Gastrocnemius medialis (tissue), 4 donors: ENCODE measurements at regions not wholly inside any gene's neighbourhood (a gene's known extent, or its start where the extent isn't known, plus 50 kb on each side); places are given as distances from the start of the nearest gene placed in this dataset.

Source experiments
- ATAC-seq, 2 donors: fragments of 150-250 bp; one replicate each; pipeline ENCODE4 v1.9.1; 2016
- DNase-seq, 2 donors: peaks; one replicate each; pipeline ENCODE4 v3.0.0-alpha.2; 2019
- H3K27ac ChIP-seq, 4 donors: fragments of 200-600 bp; sonication (generic); 1 replicate in 1 of 4; 2 replicates in 3 of 4; pipeline ENCODE4 v1.5.1; 2016 to 2018; ENCODE audit warnings: mild to moderate bottlenecking in 2 of 4, moderate library complexity in 1 of 4
- H3K27me3 ChIP-seq, 3 donors: fragments of 200-600 bp; sonication (generic) in 2 of 3; 1 replicate in 1 of 3; 2 replicates in 2 of 3; pipeline versions ENCODE4 v1.5.1 to v1.6.0; 2016 to 2019; ENCODE audit warnings: mild to moderate bottlenecking in 1 of 3, moderate library complexity in 1 of 3
- H3K36me3 ChIP-seq, 2 donors: fragments of 200-600 bp; sonication (generic) in 1 of 2; one replicate each; pipeline ENCODE4 v1.5.1; 2017 to 2018
- H3K4me1 ChIP-seq, 2 donors: fragments of 200-600 bp; sonication (generic) in 1 of 2; one replicate each; pipeline ENCODE4 v1.5.1; 2016 to 2017; ENCODE audit warnings: mild to moderate bottlenecking in 2 of 2
- H3K4me3 ChIP-seq, 4 donors: fragments of 200-600 bp; sonication (generic) in 3 of 4; 1 replicate in 1 of 4; 2 replicates in 3 of 4; pipeline ENCODE4 v1.5.1; 2016 to 2019; ENCODE audit warnings: mild to moderate bottlenecking in 2 of 4
- H3K9me3 ChIP-seq, 3 donors: fragments of 200-600 bp; sonication (generic) in 2 of 3; 1 replicate in 1 of 3; 2 replicates in 2 of 3; pipeline ENCODE4 v1.5.1; 2016 to 2019
- POLR2A ChIP-seq, 2 donors: fragments of 450-650 bp; IDR thresholded peaks; one replicate each; pipeline ENCODE4 v1.6.1; 2017; ENCODE audit warnings: antibody characterized with exemption in 2 of 2, mild to moderate bottlenecking in 2 of 2, moderate library complexity in 2 of 2
- in situ Hi-C, 4 donors: fragments of 200-750 bp; cut with MboI; loops; one replicate each; pipeline versions ENCODE4 v1.15.0 to v1.8.0; 2017; ENCODE audit warnings: low sequenced_read_pairs in 4 of 4
- intact Hi-C: fragments of 100-400 bp; cut with DNase I; formaldehyde crosslinking; loops from one replicate; pipeline ENCODE4 v1.15.1; 2023; ENCODE audit warnings: low total_unique reads
- TF ChIP-seq, protein P1 (sequence below), 5 experiments: fragments of 450-650 bp in 3 of 5; fragments of 200-600 bp in 2 of 5; sonication (generic) in 2 of 5; IDR thresholded peaks in 4 of 5; conservative IDR thresholded peaks in 1 of 5; 1 replicate in 4 of 5; 2 replicates in 1 of 5; pipeline ENCODE4 v1.5.1; 2016 to 2019; ENCODE audit warnings: antibody characterized with exemption in 5 of 5, mild to moderate bottlenecking in 3 of 5, moderate library complexity in 3 of 5

DNA sequence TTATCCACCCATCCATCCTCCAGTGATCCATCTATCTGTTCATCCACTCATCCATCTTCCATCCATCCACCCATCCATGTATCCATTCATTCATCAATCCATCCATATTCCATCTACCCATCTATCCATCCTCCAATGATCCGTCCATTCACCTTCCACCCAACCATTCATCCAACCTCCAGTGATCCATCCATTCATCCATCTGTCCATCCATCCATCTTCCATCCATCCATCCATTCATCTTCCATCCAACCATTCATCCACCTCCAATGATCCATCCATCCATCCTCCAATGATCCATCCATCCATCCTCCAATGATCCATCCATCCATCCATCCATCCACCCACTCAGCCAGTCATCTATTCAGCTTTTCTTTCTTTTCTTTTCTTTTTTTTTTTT, 156.5 kb upstream of the WSCD1 start:
- H3K27ac ChIP-seq = no peak overlapping the region
- ATAC-seq (no peak), DNase-seq (no peak)
- H3K9me3 ChIP-seq = no peaks in the 10 kb centered on the region
- no peaks in the 10 kb centered on the region for H3K36me3 ChIP-seq
- TF ChIP-seq, protein P1, sequence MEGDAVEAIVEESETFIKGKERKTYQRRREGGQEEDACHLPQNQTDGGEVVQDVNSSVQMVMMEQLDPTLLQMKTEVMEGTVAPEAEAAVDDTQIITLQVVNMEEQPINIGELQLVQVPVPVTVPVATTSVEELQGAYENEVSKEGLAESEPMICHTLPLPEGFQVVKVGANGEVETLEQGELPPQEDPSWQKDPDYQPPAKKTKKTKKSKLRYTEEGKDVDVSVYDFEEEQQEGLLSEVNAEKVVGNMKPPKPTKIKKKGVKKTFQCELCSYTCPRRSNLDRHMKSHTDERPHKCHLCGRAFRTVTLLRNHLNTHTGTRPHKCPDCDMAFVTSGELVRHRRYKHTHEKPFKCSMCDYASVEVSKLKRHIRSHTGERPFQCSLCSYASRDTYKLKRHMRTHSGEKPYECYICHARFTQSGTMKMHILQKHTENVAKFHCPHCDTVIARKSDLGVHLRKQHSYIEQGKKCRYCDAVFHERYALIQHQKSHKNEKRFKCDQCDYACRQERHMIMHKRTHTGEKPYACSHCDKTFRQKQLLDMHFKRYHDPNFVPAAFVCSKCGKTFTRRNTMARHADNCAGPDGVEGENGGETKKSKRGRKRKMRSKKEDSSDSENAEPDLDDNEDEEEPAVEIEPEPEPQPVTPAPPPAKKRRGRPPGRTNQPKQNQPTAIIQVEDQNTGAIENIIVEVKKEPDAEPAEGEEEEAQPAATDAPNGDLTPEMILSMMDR (IDR thresholded peaks at IDR 0.05 in 4 of 5, conservative IDR thresholded peaks at IDR 0.05 in 1 of 5) = no peak
- TF ChIP-seq POLR2A (IDR thresholded peaks at IDR 0.05) = no peak
- intact Hi-C loops = no loop called here
- no peaks in the 10 kb centered on the region for H3K27me3 ChIP-seq
- no peak overlapping the region for H3K4me3 ChIP-seq
- in situ Hi-C loops = loop anchor here in 1 of 4 donors (25.0 kb wide), 1 partner anchor 101 kb away; no protein-coding TSS in a partner anchor
- H3K4me1 ChIP-seq = no peaks in the 10 kb centered on the region

DNA sequence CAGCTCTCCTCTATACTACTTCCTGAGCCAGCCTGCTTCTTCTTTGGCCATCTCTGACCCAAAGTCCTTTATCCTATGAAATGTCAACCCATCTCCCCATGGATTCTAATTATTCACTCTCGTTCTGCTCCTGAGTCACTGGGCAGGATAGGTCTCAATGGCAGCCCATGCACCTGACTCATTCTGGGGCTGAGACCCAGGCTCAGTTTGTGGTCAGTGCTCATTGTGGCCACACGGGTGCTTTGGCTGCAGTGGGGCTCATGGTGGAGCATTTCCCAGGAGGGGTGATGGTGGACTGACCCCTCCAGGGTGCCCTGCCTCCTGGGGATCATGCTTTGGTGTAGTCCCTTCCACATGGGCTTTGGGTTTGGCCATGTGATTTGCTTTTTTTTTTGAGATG, 154.8 kb upstream of the WSCD1 start:
- ATAC-seq (no peak), DNase-seq (no peak)
- in situ Hi-C loops = loop anchor here in 1 of 4 donors (25.0 kb wide), 1 partner anchor 103 kb away; no protein-coding TSS in a partner anchor
- intact Hi-C loops = no loop called here
- H3K36me3 ChIP-seq = no peaks in the 10 kb centered on the region
- H3K9me3 ChIP-seq = no peaks in the 10 kb centered on the region
- H3K27me3 ChIP-seq = no peaks in the 10 kb centered on the region
- no peak for TF ChIP-seq POLR2A (IDR thresholded peaks at IDR 0.05)
- TF ChIP-seq, protein P1 (IDR thresholded peaks at IDR 0.05 in 4 of 5, conservative IDR thresholded peaks at IDR 0.05 in 1 of 5) = no peak
- no peak overlapping the region for H3K27ac ChIP-seq
- H3K4me1 ChIP-seq = no peaks in the 10 kb centered on the region
- H3K4me3 ChIP-seq = no peak overlapping the region

DNA sequence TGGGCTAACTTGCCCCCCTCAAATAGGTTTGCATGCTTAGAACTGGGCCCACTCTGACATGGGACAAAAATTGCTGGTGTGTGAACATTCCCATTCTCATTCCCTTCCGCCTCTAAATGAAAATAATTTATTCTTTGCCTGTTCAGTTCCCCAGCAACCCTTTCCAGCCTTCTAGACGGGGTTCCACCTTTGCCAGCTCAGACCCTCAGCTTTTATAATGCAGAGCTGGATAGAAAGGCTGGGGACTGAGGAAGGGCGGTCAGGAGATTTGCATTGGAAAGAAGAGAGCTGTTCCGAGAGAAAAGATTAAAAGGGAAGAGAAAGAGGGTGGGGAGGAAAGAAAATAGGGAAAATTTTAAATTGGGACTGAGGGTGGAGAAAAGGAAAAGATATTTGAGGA, 151.1 kb upstream of the WSCD1 start:
- no peaks in the 10 kb centered on the region for H3K9me3 ChIP-seq
- H3K36me3 ChIP-seq = no peaks in the 10 kb centered on the region
- in situ Hi-C loops (loop anchor here in 1 of 4 donors (25.0 kb wide), 1 partner anchor 107 kb away; no protein-coding TSS in a partner anchor), intact Hi-C loops (no loop called here)
- no peak overlapping the region for H3K27ac ChIP-seq
- no peaks in the 10 kb centered on the region for H3K27me3 ChIP-seq
- no peaks in the 10 kb centered on the region for H3K4me1 ChIP-seq
- H3K4me3 ChIP-seq = no peak overlapping the region
- no peak for DNase-seq
- no peak for TF ChIP-seq POLR2A (IDR thresholded peaks at IDR 0.05)
- TF ChIP-seq, protein P1 (IDR thresholded peaks at IDR 0.05 in 4 of 5, conservative IDR thresholded peaks at IDR 0.05 in 1 of 5) = no peak
- no peak for ATAC-seq

DNA sequence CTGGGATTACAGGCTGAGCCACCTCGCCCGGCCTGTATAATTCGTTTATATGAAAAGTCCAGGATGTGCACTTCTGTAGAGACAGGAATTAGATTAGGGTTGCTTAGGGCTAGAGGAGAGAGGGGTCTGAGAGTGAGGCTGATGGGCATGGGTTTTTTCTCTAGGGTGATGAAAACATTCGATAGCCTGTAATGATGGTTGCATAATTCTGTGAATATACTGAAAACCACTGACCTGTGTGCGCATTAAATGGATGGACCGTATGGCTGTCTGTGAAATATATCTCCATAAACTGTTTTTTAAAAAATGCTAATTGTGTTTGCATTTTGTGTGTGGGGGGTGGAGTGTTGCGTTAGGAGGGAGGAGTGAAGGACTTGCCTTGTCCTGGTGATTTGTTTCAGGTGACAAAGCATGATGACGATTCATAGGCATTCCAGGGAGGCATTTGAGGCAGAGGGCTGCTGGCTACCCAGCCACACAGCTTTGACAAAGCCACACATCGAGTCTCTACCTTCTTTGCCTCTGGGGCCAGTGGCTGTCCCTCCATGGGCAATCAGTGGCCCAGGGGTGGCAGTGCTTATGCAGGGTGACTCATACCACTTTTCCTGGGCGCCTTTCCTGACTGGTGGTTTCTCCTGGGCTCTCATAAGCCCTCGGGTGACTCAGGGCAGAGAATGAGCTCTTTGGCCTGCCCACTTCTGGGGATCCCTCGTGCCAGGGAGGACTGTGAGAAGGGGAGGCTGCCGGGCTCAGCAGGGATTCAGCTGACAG, 148.5 kb upstream of the WSCD1 start:
- Histone ChIP-seq H3K27ac (peak overlapping the region in 2 of 4 donors; percentile 33 to 59), H3K27me3 (no peaks in the 10 kb centered on the region), H3K4me1 (no peaks in the 10 kb centered on the region), H3K4me3 (no peak overlapping the region), H3K36me3 (no peaks in the 10 kb centered on the region), H3K9me3 (no peaks in the 10 kb centered on the region)
- TF ChIP-seq, protein P1 (IDR thresholded peaks at IDR 0.05 in 4 of 5, conservative IDR thresholded peaks at IDR 0.05 in 1 of 5) = no peak
- no peak for TF ChIP-seq POLR2A (IDR thresholded peaks at IDR 0.05)
- intact Hi-C loops = no loop called here
- DNase-seq (peak; percentile 19 to 34), ATAC-seq (peak in 1 of 2 donors; percentile 53)
- in situ Hi-C loops = loop anchor here in 1 of 4 donors (25.0 kb wide), 1 partner anchor 109 kb away; no protein-coding TSS in a partner anchor
